ENCODE measurements at regions not wholly inside any gene's neighbourhood (a gene's known extent, or its start where the extent isn't known, plus 50 kb on each side); places are given as distances from the start of the nearest gene placed in this dataset.

- Mint-ChIP-seq H3K4me1 (ENCODE audit: insufficient read depth, unreplicated experiment) (peaks cover 8% of the 10 kb centered on the region), H3K36me3 (ENCODE audit: insufficient read depth, unreplicated experiment) (no peaks in the 10 kb centered on the region), H3K27ac (ENCODE audit: low read depth, unreplicated experiment) (peak overlapping the region; percentile 1), H3K9me3 (ENCODE audit: unreplicated experiment) (no peaks in the 10 kb centered on the region), H3K27me3 (ENCODE audit: insufficient read depth, unreplicated experiment) (no peaks in the 10 kb centered on the region), H3K4me3 (ENCODE audit: unreplicated experiment) (no peak overlapping the region)
- DNase-seq (ENCODE audit: unreplicated experiment) = peak; percentile 21
- BruUV-seq (replicated peaks) = no TSS peak
- CTCF ChIA-PET = no interaction called here
- intact Hi-C loops (cut with micrococcal nuclease) = no loop called here
- POLR2A ChIA-PET = no interaction called here
- no peak for TF ChIP-seq CTCF (IDR thresholded peaks at IDR 0.05; ENCODE audit: unreplicated experiment)
Measured at GRCh38 chr18:40902436-40902835, 1052.6 kb upstream of the PIK3C3 start.

DNA sequence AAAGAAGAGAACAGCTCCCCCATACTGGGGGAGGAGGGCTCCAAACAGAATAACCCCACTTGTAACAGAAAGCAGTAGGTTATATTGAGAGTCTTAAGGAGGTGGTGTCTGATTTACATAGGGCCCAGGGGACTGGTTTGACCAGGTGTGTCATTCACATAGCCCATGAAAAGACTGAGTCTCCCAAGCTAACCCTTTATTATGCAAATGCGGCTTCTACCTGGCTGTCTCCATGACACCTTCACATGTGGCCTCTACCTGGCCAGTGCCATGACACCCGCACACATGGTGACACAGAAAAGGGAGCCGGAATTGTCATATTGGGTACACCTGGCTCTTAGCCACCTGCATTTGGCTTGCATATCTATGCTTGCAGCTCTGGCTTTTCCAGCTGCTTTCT, 1057.2 kb upstream of the PIK3C3 start:
- no peak overlapping the region for H3K27ac Mint-ChIP-seq (ENCODE audit: low read depth, unreplicated experiment)
- CTCF ChIA-PET = interaction anchor here (0.8 kb wide), 1 partner anchor 18 kb away, joined by 4 read pairs; no protein-coding TSS in a partner anchor
- TF ChIP-seq CTCF (IDR thresholded peaks at IDR 0.05; ENCODE audit: unreplicated experiment) = no peak
- BruUV-seq (replicated peaks) = no TSS peak
- peaks cover 6% of the 10 kb centered on the region for H3K4me1 Mint-ChIP-seq (ENCODE audit: insufficient read depth, unreplicated experiment)
- H3K36me3 Mint-ChIP-seq (ENCODE audit: insufficient read depth, unreplicated experiment) = no peaks in the 10 kb centered on the region
- no peak overlapping the region for H3K4me3 Mint-ChIP-seq (ENCODE audit: unreplicated experiment)
- intact Hi-C loops (cut with micrococcal nuclease) = no loop called here
- DNase-seq (ENCODE audit: unreplicated experiment) = no peak
- no peaks in the 10 kb centered on the region for H3K27me3 Mint-ChIP-seq (ENCODE audit: insufficient read depth, unreplicated experiment)
- POLR2A ChIA-PET = interaction anchor here (1.1 kb wide), 1 partner anchor 23 kb away, joined by 3 read pairs; no protein-coding TSS in a partner anchor
- no peaks in the 10 kb centered on the region for H3K9me3 Mint-ChIP-seq (ENCODE audit: unreplicated experiment)

- intact Hi-C loops (cut with micrococcal nuclease) = no loop called here
- no peak overlapping the region for H3K27ac Mint-ChIP-seq (ENCODE audit: low read depth, unreplicated experiment)
- TF ChIP-seq CTCF (IDR thresholded peaks at IDR 0.05; ENCODE audit: unreplicated experiment) = no peak
- no peak for DNase-seq (ENCODE audit: unreplicated experiment)
- H3K36me3 Mint-ChIP-seq (ENCODE audit: insufficient read depth, unreplicated experiment) = no peaks in the 10 kb centered on the region
- no peak overlapping the region for H3K4me3 Mint-ChIP-seq (ENCODE audit: unreplicated experiment)
- BruUV-seq (replicated peaks) = no TSS peak
- peaks cover 7% of the 10 kb centered on the region for H3K9me3 Mint-ChIP-seq (ENCODE audit: unreplicated experiment)
- CTCF ChIA-PET = no interaction called here
- no peaks in the 10 kb centered on the region for H3K27me3 Mint-ChIP-seq (ENCODE audit: insufficient read depth, unreplicated experiment)
- POLR2A ChIA-PET = no interaction called here
- H3K4me1 Mint-ChIP-seq (ENCODE audit: insufficient read depth, unreplicated experiment) = no peaks in the 10 kb centered on the region
Measured at GRCh38 chr18:40883271-40883670, 1071.8 kb upstream of the PIK3C3 start.

DNA sequence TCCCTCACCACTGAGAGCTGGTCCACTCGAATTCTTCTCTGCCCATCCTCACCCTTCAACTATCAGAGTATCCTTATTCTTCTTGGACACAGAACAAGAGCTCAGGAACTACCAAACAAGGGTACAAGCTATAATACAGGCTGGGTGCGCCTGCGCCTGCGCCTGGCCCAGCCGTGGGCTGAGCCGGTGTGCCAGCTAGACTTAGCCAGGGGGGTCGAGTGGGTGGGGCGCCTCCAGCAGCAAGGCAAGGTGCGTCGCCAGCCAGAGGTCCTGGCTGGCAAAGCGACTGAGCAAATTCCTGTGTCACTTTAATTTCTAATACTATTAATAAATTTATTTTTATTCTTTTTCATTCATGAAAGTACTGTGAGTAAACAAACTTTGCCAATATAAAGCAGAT, 1072.6 kb upstream of the PIK3C3 start:
- ChIA-PET POLR2A (no interaction called here), CTCF (no interaction called here)
- no peaks in the 10 kb centered on the region for H3K27me3 Mint-ChIP-seq (ENCODE audit: insufficient read depth, unreplicated experiment)
- no peak overlapping the region for H3K4me3 Mint-ChIP-seq (ENCODE audit: unreplicated experiment)
- TF ChIP-seq CTCF (IDR thresholded peaks at IDR 0.05; ENCODE audit: unreplicated experiment) = no peak
- no peaks in the 10 kb centered on the region for H3K36me3 Mint-ChIP-seq (ENCODE audit: insufficient read depth, unreplicated experiment)
- peaks cover 3% of the 10 kb centered on the region for H3K4me1 Mint-ChIP-seq (ENCODE audit: insufficient read depth, unreplicated experiment)
- H3K9me3 Mint-ChIP-seq (ENCODE audit: unreplicated experiment) = peaks cover 7% of the 10 kb centered on the region
- intact Hi-C loops (cut with micrococcal nuclease) = no loop called here
- no TSS peak for BruUV-seq (replicated peaks)
- no peak for DNase-seq (ENCODE audit: unreplicated experiment)
- H3K27ac Mint-ChIP-seq (ENCODE audit: low read depth, unreplicated experiment) = peak overlapping the region; percentile 86

Data from MCF 10A (cell line).